Vagina (tissue), 2 donors: ENCODE measurements at regions not wholly inside any gene's neighbourhood (a gene's known extent, or its start where the extent isn't known, plus 50 kb on each side); places are given as distances from the start of the nearest gene placed in this dataset.

ENCODE experiments used
- POLR2A ChIP-seq, 2 donors: fragments of 450-650 bp; IDR thresholded peaks; one replicate each; pipeline ENCODE4 v1.6.1; 2017; ENCODE audit warnings: antibody characterized with exemption in 2 of 2, mild to moderate bottlenecking in 2 of 2, moderate library complexity in 2 of 2
- TF ChIP-seq, protein P1 (sequence below), 3 experiments: fragments of 450-650 bp in 2 of 3; fragments of 200-600 bp in 1 of 3; sonication (generic) in 1 of 3; IDR thresholded peaks; one replicate each; pipeline ENCODE4 v1.5.1; 2017 to 2019; ENCODE audit warnings: antibody characterized with exemption in 3 of 3, mild to moderate bottlenecking in 2 of 3, moderate library complexity in 2 of 3

DNA sequence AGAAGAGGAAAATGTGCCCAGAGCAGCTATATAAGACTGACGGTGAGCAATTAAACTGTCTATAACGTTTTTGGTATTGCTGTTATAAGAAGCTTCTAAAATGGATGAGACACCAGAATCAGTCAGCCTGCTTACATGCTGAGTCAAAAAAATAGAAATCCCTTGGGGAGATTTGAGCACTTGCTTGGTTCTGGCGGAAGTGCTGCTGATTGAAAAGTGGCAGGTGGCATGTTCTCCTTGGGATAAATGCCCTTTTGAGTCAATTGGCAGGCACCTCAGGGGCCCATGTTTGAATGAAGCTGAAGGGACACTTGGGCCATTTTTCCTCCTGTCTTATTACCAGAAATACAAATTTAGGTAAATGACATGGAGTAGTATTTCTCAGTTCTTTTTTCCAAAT lies 148.7 kb downstream of the PTCHD1 start:
- TF ChIP-seq, protein P1, sequence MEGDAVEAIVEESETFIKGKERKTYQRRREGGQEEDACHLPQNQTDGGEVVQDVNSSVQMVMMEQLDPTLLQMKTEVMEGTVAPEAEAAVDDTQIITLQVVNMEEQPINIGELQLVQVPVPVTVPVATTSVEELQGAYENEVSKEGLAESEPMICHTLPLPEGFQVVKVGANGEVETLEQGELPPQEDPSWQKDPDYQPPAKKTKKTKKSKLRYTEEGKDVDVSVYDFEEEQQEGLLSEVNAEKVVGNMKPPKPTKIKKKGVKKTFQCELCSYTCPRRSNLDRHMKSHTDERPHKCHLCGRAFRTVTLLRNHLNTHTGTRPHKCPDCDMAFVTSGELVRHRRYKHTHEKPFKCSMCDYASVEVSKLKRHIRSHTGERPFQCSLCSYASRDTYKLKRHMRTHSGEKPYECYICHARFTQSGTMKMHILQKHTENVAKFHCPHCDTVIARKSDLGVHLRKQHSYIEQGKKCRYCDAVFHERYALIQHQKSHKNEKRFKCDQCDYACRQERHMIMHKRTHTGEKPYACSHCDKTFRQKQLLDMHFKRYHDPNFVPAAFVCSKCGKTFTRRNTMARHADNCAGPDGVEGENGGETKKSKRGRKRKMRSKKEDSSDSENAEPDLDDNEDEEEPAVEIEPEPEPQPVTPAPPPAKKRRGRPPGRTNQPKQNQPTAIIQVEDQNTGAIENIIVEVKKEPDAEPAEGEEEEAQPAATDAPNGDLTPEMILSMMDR (IDR thresholded peaks at IDR 0.05) = no peak
- no peak for TF ChIP-seq POLR2A (IDR thresholded peaks at IDR 0.05)
